Mesothelial cell of epicardium (in vitro differentiated cells): ENCODE measurements at regions not wholly inside any gene's neighbourhood (a gene's known extent, or its start where the extent isn't known, plus 50 kb on each side); places are given as distances from the start of the nearest gene placed in this dataset.

ENCODE experiments used
- DNase-seq, 2 experiments: peaks; one replicate each; pipeline ENCODE4 v3.0.0; 2021; ENCODE audit warnings: low spot score in 2 of 2; ENCODE audit not compliant: unreplicated experiment in 2 of 2
- H3K27ac Mint-ChIP-seq: 2 replicates; pipeline ENCODE4 v1.8.0; 2021; ENCODE audit warnings: mixed read lengths
- H3K27me3 Mint-ChIP-seq: 2 replicates; pipeline ENCODE4 v1.8.0; 2021; ENCODE audit warnings: low read depth, mixed read lengths
- H3K36me3 Mint-ChIP-seq: 2 replicates; pipeline ENCODE4 v1.8.0; 2021; ENCODE audit warnings: mixed read lengths
- H3K4me1 Mint-ChIP-seq: 2 replicates; pipeline ENCODE4 v1.8.0; 2021; ENCODE audit warnings: mixed read lengths
- H3K4me3 Mint-ChIP-seq: 2 replicates; pipeline ENCODE4 v1.8.0; 2021; ENCODE audit warnings: mild to moderate bottlenecking, moderate library complexity, mixed read lengths
- H3K9me3 Mint-ChIP-seq: 2 replicates; pipeline ENCODE4 v1.8.0; 2021; ENCODE audit warnings: mixed read lengths
- CTCF ChIP-seq: fragments of 200-600 bp; sonication (generic); IDR thresholded peaks from one replicate; pipeline ENCODE4 v1.5.0; 2021; ENCODE audit warnings: antibody characterized with exemption; ENCODE audit not compliant: unreplicated experiment

- DNase-seq: no peak
- no peak overlapping the region for H3K4me3 Mint-ChIP-seq
- no peak overlapping the region for H3K27ac Mint-ChIP-seq
- no peak for TF ChIP-seq CTCF
- no peaks in the 10 kb centered on the region for H3K36me3 Mint-ChIP-seq
- H3K4me1 Mint-ChIP-seq: no peaks in the 10 kb centered on the region
- H3K9me3 Mint-ChIP-seq: peaks cover 46% of the 10 kb centered on the region
- H3K27me3 Mint-ChIP-seq: no peaks in the 10 kb centered on the region
Observed at GRCh38 chrX:20461002-20461401, 194.3 kb upstream of the RPS6KA3 start.

- Mint-ChIP-seq H3K4me1 (no peaks in the 10 kb centered on the region), H3K36me3 (no peaks in the 10 kb centered on the region), H3K9me3 (peaks cover 40% of the 10 kb centered on the region), H3K27me3 (no peaks in the 10 kb centered on the region), H3K27ac (no peak overlapping the region), H3K4me3 (no peak overlapping the region)
- TF ChIP-seq CTCF: no peak
- DNase-seq: no peak
Observed at GRCh38 chrX:20459410-20460350, 193.0 kb upstream of the RPS6KA3 start.

GRCh38 chrX:20456971-20457370 lies 190.3 kb upstream of the RPS6KA3 start:
- no peak for TF ChIP-seq CTCF
- Mint-ChIP-seq H3K4me1 (no peaks in the 10 kb centered on the region), H3K27ac (no peak overlapping the region), H3K27me3 (no peaks in the 10 kb centered on the region), H3K36me3 (no peaks in the 10 kb centered on the region), H3K9me3 (peaks cover 39% of the 10 kb centered on the region), H3K4me3 (no peak overlapping the region)
- no peak for DNase-seq

DNA sequence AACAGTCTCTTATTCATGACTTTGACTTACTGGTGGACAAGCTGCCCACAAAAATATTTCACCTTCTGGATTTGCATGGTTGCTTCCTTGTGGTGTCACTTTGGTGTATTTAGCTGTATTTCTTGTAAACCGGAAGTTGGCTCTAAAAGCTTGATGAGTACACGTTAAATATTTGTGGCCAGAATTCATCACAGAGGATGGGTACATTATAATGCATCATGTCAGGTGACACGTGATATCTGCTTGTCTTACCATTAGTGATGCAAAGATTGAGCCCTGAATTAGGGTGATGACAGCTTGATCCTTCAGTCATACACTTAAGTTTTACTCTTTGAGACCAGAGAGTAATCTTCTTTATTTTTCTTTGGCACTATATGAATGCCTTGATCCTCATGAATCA lies 188.3 kb upstream of the RPS6KA3 start:
- Mint-ChIP-seq H3K4me3 (no peak overlapping the region), H3K9me3 (peaks cover 34% of the 10 kb centered on the region), H3K27me3 (no peaks in the 10 kb centered on the region), H3K27ac (no peak overlapping the region), H3K36me3 (no peaks in the 10 kb centered on the region), H3K4me1 (no peaks in the 10 kb centered on the region)
- TF ChIP-seq CTCF: no peak
- DNase-seq: no peak

- Mint-ChIP-seq H3K9me3 (peaks cover 38% of the 10 kb centered on the region), H3K27me3 (no peaks in the 10 kb centered on the region), H3K36me3 (no peaks in the 10 kb centered on the region), H3K4me1 (no peaks in the 10 kb centered on the region), H3K4me3 (no peak overlapping the region), H3K27ac (no peak overlapping the region)
- TF ChIP-seq CTCF: no peak
- DNase-seq: no peak
Observed at GRCh38 chrX:20454117-20454516, 187.4 kb upstream of the RPS6KA3 start.
